ENCODE measurements at regions not wholly inside any gene's neighbourhood (a gene's known extent, or its start where the extent isn't known, plus 50 kb on each side); places are given as distances from the start of the nearest gene placed in this dataset.

DNA sequence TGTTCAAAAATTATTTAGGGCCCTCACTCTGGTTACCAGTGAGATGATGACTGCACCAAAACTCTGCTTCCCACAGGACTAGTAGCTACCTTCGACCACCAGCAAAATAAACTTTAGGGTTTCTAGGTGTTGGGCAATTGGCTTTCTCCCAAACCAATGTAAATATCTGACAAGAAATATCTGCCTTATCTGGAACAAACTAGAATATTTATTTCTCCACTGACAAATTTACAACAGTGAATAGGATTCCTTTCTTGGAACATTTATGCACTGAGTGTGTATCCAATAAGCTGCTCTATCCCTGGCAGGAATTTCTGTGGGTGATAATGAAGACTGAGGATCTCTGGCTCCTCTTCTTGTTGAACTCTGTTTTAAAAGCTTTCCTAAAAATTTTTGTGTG is 148.6 kb downstream of the SLC6A15 start:
- DNase-seq, result no peak
- Histone ChIP-seq H3K4me3 (ENCODE audit: low read depth, low read length) (no peak overlapping the region), H3K27ac (no peak overlapping the region), H3K36me3 (no peaks in the 10 kb centered on the region), H3K27me3 (ENCODE audit: insufficient read depth, low read depth, severe bottlenecking) (no peaks in the 10 kb centered on the region), H3K9me3 (ENCODE audit: severe bottlenecking) (no peaks in the 10 kb centered on the region)
- TF ChIP-seq, protein P1, sequence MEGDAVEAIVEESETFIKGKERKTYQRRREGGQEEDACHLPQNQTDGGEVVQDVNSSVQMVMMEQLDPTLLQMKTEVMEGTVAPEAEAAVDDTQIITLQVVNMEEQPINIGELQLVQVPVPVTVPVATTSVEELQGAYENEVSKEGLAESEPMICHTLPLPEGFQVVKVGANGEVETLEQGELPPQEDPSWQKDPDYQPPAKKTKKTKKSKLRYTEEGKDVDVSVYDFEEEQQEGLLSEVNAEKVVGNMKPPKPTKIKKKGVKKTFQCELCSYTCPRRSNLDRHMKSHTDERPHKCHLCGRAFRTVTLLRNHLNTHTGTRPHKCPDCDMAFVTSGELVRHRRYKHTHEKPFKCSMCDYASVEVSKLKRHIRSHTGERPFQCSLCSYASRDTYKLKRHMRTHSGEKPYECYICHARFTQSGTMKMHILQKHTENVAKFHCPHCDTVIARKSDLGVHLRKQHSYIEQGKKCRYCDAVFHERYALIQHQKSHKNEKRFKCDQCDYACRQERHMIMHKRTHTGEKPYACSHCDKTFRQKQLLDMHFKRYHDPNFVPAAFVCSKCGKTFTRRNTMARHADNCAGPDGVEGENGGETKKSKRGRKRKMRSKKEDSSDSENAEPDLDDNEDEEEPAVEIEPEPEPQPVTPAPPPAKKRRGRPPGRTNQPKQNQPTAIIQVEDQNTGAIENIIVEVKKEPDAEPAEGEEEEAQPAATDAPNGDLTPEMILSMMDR (IDR thresholded peaks at IDR 0.05; ENCODE audit: low read depth, low read length), result no peak

DNA sequence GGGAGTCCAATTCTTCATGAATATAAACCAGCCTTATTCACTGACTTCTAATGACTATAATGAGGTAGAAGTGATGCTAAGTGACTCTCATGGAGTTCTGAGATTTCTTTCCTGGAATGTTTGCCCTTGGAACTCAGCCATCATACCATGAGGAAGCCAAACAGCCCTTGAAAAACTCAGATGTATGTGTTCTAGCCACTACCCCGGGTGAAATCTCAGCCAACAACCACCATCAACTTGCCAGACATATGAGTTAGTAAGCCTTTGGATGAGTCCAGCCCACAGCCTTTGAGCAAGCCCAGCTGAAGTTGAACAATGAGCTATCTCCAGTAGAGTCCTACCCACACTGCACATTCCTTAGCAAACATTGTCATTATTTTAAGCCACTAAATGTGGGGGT is 149.5 kb downstream of the SLC6A15 start:
- H3K27ac ChIP-seq, result no peak overlapping the region
- no peaks in the 10 kb centered on the region for H3K36me3 ChIP-seq
- DNase-seq, result no peak
- H3K27me3 ChIP-seq (ENCODE audit: insufficient read depth, low read depth, severe bottlenecking), result no peaks in the 10 kb centered on the region
- no peak overlapping the region for H3K4me3 ChIP-seq (ENCODE audit: low read depth, low read length)
- TF ChIP-seq, protein P1 (IDR thresholded peaks at IDR 0.05; ENCODE audit: low read depth, low read length), result no peak
- no peaks in the 10 kb centered on the region for H3K9me3 ChIP-seq (ENCODE audit: severe bottlenecking)

DNA sequence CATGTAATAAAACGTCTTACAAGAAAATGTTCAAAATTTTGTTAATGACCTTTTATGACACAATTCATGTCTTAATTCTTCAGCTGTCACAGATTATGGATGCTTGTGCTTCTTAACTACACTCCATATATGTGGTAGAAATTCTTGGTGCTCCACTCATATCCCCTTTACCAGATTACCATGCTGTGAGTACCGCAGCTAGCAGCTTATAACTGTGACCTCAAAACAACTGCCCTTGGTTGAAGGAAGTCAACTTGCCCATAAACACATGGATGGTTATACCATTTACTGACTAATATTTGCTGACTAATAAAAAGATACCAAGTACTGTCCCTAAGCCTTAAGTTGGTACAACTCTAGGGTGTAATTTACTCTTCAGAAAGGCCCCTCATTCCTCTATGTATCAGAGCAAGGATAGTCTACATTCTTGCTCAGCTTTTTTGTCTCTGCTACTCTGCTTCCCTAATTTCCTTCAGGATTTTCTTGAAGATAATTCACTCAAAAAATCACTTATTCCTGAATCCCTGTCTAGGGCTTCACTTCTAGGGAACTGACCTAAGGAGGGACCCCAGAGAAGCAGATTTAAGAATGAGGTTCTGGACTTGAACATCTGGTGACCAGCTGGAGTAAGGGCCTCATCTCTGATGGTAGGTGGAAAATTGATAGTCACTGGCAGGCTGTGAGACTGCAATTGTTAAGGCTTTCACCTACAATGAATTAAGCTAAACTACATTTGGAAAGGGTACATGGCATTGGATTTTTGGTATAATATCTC is 152.3 kb downstream of the SLC6A15 start:
- Histone ChIP-seq H3K4me3 (ENCODE audit: low read depth, low read length) (no peak overlapping the region), H3K27ac (no peak overlapping the region), H3K36me3 (no peaks in the 10 kb centered on the region), H3K27me3 (ENCODE audit: insufficient read depth, low read depth, severe bottlenecking) (no peaks in the 10 kb centered on the region), H3K9me3 (ENCODE audit: severe bottlenecking) (no peaks in the 10 kb centered on the region)
- TF ChIP-seq, protein P1 (IDR thresholded peaks at IDR 0.05; ENCODE audit: low read depth, low read length), result no peak
- no peak for DNase-seq

- TF ChIP-seq, protein P1 (IDR thresholded peaks at IDR 0.05; ENCODE audit: low read depth, low read length), result no peak
- Histone ChIP-seq H3K36me3 (no peaks in the 10 kb centered on the region), H3K27ac (no peak overlapping the region), H3K27me3 (ENCODE audit: insufficient read depth, low read depth, severe bottlenecking) (no peaks in the 10 kb centered on the region), H3K4me3 (ENCODE audit: low read depth, low read length) (no peak overlapping the region), H3K9me3 (ENCODE audit: severe bottlenecking) (no peaks in the 10 kb centered on the region)
- DNase-seq, result no peak
Measured at GRCh38 chr12:84757978-84758377, 154.6 kb downstream of the SLC6A15 start.

- TF ChIP-seq, protein P1 (IDR thresholded peaks at IDR 0.05; ENCODE audit: low read depth, low read length), result no peak
- H3K27ac ChIP-seq, result no peak overlapping the region
- no peak for DNase-seq
- no peaks in the 10 kb centered on the region for H3K36me3 ChIP-seq
- no peak overlapping the region for H3K4me3 ChIP-seq (ENCODE audit: low read depth, low read length)
- H3K27me3 ChIP-seq (ENCODE audit: insufficient read depth, low read depth, severe bottlenecking), result no peaks in the 10 kb centered on the region
- H3K9me3 ChIP-seq (ENCODE audit: severe bottlenecking), result no peaks in the 10 kb centered on the region
Measured at GRCh38 chr12:84756961-84757360, 155.6 kb downstream of the SLC6A15 start.

GRCh38 chr12:84745127-84745526 is 167.5 kb downstream of the SLC6A15 start:
- TF ChIP-seq, protein P1 (IDR thresholded peaks at IDR 0.05; ENCODE audit: low read depth, low read length), result no peak
- no peak for DNase-seq
- no peaks in the 10 kb centered on the region for H3K27me3 ChIP-seq (ENCODE audit: insufficient read depth, low read depth, severe bottlenecking)
- no peak overlapping the region for H3K27ac ChIP-seq
- no peaks in the 10 kb centered on the region for H3K9me3 ChIP-seq (ENCODE audit: severe bottlenecking)
- no peaks in the 10 kb centered on the region for H3K36me3 ChIP-seq
- no peak overlapping the region for H3K4me3 ChIP-seq (ENCODE audit: low read depth, low read length)

All from WERI-Rb-1 (cell line).